ENCODE measurements at regions not wholly inside any gene's neighbourhood (a gene's known extent, or its start where the extent isn't known, plus 50 kb on each side); places are given as distances from the start of the nearest gene placed in this dataset.
A peak's percentile ranks its signal among the peaks of the same experiment; 100 is the strongest.
"Not testable (repeated sequence)": the region's sequence is repeated elsewhere in the genome, so short reads cannot be mapped to it uniquely, and the experiment has no call there.

- DNase-seq (ENCODE audit: low read depth, low spot score): no peak
Observed at GRCh38 chr2:234406085-234406484, 90.8 kb downstream of the ARL4C start.

DNA sequence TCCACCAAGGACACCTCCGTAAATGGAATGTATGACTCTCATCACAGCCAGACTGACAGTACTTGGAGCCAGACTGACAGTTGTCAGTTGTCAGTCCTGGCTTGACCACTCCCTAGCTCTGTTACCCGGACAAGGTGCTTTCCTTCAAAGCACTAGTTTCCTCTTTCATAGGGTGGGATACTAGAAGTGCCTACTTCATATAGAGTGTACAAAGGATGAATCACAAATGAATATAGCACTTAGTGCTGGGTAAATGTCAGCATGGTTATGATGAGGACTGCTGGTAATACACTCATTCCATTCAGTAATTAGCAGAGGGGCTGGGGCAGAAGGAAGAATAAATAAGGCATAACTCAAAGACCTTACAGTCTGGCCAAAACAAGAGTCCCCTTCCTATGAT is 91.4 kb downstream of the ARL4C start:
- no peak for DNase-seq (ENCODE audit: low read depth, low spot score)

DNA sequence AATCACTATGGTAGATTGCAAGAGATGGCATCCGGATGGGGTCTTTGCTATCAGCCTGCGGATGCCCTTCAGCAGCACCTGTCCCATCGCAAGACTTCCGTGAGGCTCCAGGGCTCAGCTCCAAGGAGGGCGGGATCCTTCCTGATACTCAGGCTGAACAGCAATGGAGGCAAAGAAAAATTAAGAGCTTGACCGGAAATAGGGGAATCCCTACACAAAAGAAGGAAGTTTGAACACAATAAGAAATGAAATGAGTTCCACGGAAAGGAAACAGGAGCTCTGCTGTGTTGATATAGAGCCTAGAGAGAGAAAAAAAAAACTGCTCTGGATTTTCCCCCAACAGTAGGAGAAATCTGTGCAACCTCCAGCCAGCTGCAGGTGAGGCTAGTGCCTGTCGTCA is 91.9 kb downstream of the ARL4C start:
- no peak for DNase-seq (ENCODE audit: low read depth, low spot score)

DNA sequence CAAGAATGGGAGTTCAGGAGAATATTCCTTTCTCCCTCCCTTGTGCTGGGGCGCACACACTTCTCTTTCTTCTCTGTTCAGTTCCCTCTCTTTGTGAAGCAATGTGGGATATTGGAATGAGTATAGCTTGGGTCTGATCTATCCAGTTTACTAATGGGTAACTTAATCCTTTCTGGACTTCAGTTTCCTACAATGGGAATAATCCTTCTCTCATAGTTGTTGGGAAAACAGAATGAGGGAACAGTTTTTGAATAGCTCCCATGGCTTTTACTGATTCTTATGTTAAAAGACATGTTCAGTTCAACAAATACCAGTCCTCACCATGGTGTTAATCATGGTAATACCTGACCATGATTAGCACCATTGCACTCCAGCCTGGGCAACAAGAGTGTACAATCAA is 93.1 kb downstream of the ARL4C start:
- DNase-seq (ENCODE audit: low read depth, low spot score): no peak

DNA sequence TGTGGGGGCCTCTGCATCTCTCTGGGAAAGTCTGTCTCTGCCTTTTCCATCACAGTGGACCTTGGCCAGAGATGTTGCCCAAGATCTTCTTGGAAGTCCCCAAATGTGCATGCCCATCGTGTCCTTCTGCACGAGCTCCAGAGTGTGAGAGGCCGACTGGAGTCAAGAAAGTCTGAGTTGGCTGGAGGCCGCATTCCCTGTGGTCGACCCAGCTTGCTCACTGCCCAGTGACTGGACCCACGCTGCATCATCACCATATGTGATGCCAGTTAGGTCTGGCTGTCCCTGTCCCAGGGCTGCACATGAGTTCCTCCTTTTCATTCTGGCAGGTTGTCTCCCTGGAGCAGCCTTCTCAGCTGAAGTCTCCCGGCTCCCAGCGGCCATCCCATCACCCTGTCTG is 93.8 kb downstream of the ARL4C start:
- DNase-seq (ENCODE audit: low read depth, low spot score): peak; percentile 54

DNA sequence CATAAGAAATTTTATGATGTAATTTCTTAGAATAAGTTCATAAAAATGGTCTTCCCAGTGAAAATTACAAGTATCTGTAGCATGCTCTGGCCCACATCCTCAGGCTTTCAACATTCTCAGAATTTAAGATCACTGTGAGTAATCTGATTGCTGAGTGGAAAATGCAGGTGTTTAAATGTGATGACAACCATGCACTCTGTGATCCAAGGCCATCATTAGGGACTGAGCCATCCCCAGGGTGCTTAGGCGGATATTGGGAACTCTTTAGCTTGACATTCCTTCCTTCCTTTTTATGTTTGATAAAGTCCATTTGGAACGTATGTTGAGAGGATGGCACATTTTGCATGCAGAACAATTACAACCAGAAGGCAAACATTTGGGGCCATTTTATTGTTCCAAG is 95.5 kb downstream of the ARL4C start:
- DNase-seq (ENCODE audit: low read depth, low spot score): no peak

DNA sequence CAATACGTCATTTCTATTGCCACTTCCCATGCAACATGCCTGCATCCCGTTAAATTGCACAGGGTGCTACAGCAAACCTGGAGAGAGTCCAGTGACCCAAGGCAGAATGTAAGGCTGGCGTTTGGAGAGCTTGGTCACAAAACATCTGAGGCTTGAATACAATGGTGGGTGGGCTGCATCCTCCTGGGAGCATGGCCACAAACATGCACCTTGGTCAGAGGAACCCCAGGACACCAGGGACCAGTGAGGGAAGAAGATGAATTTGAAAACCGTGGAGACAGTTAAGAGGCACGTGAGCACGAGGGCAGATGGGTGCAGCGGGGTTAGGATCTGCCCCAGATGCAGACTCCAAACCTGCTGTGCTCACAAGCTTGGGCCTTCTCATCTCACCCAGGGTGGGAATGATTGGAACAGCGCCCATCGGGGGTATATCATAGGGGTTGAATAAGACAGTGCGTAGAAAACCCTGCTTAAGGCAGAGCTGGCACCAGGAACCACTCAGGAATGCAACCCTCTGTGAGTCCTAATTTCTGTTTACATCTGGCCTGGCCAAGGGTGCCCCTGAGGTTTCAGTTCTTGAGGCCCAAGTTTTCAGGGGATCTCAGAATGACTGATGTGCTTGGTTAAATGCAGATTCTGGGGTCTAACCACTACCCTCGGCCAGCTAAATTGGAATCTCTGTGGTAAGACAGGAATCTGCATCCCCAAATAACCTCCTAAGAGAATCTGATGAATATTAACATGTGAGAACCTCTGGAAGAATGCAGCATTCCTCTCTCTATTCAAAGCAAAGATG is 97.2 kb downstream of the ARL4C start:
- peak; percentile 93 for DNase-seq (ENCODE audit: low read depth, low spot score)

DNA sequence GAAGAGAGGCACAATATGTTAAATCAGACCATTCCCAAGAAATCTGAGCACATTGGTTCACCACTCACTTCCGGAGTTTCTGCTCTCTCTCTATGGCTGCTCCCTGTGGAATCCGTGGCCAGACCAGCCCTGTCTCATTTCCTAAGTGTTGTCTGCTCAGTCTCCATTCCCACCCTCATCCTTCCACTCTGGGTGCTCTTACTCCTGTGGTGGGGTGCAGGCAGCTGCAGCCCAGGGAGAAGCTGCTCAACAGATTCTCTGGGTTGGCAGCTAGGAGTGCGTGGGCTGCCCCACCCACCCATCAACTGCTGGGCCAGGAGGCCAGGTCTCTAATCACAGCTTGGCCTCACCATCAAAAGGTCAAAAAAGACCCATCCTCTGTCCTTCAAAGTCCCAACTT is 98.3 kb downstream of the ARL4C start:
- no peak for DNase-seq (ENCODE audit: low read depth, low spot score)

- DNase-seq (ENCODE audit: low read depth, low spot score): no peak
Observed at GRCh38 chr2:234395891-234396420, 100.9 kb downstream of the ARL4C start.

DNA sequence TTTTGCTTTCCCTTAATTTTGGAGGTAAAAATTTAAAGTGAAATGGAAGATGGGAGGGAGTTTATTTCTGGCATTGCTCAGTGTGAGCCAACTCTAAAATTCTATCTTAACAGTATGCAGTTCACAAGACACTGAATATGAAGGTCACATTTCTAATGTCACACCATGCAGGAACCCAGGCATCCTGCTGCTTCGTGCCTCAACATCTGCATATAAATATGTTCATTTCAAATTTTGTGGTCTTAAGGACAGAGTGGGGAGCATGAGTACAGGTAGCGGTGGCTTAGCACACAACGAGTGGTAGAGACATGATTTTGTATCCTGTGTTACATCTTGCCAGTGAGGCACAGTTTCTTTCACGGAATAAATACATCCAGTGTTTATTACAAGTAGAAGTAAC is 102.4 kb downstream of the ARL4C start:
- no peak for DNase-seq (ENCODE audit: low read depth, low spot score)

DNA sequence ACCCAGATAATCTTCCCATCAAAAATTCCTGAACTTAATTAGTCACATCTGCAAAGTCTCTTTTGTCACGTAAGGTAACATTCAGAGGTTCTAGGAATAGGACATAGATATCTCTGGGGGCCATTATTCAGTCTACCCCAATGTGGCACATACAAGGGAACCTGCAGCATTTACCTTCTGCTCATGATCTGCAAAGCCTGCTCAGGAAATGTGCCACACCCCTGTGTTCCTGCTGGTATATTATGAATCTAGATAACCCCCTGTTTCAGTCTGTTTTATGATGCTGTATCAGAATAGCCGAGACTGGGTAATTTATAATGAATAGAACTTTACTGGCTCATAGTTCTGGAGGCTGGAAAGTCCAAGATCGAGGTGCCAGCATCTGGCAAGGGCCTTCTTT is 103.5 kb downstream of the ARL4C start:
- DNase-seq (ENCODE audit: low read depth, low spot score): no peak

DNA sequence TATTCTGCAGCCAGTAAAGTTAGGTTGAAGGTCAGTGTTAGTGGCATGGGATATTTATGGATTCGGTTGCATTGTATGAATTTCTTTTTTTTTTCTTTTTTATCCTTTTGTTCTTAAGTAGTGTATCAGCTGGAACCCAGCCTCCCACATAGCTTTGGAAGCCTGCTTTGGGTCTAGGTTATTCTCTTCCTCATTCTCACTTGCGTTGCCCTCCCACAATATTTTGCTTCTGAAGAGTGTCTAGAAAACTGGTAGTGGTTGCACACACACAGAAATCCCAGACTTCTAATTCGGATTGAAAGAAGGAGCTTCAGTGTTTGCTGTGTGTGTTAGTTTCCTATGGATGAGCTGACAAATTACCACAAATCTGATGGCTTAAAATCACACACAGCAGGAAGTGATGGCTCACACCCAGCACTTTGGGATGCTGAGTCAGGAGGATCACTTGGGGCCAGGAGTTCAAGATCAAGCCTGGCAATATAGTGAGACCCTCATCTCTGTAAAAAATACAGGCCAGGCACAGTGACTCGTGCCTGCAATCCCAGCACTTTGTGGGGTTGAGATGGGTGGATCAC is 104.8 kb downstream of the ARL4C start:
- no peak for DNase-seq (ENCODE audit: low read depth, low spot score)

DNA sequence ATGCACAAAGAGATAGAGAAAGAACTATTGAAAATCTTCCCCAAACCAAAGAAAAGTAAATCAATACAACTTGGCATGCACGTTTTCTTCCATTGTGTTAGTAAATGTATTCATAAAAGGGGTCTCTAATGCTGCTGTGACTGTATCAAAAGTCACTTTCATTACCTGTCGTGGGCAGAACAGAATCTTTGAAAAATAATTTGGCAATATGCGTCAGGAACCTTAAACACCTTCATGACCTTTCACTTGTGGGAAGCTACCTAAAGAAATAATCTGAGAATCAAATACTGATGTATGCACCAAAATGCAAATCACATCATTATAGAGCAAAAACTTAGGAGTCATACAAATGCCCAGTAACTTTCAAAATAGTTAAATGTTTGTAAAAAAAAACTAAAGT is 105.3 kb downstream of the ARL4C start:
- DNase-seq (ENCODE audit: low read depth, low spot score): no peak

DNA sequence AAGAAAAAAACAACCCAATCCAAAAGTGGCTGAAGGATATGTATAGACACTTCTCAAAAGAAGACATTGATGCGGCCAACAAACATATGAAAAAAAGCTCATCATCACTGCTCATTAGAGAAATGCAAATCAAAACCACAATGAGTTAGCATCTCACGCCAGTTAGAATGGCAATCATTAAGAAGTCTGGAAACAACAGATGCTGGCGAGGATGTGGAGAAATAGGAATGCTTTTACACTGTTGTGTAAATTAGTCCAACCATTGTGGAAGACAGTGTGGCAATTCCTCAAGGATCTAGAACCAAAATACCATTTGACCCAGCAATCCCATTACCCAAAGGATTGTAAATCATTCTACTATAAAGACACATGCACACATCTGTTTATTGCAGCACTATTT is 107.2 kb downstream of the ARL4C start:
- DNase-seq (ENCODE audit: low read depth, low spot score): not testable (repeated sequence)

DNA sequence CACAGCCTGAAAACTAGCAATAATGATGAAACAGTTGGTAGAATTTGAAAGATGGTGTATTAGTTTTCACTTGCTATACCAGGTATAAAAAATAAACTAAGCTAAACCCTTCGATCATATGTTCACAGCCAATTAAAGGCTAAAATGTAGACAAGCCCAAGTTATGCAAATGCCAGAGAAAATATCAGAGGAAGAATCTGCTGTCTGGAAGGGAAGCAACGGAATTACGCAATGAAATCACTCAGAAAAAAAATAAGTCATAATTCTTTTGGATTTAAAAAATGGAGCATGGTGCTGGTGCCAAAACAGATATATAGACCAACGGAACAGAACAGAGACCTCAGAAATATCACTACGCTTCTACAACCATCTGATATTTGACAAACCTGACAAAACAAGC is 108.3 kb downstream of the ARL4C start:
- no peak for DNase-seq (ENCODE audit: low read depth, low spot score)

DNA sequence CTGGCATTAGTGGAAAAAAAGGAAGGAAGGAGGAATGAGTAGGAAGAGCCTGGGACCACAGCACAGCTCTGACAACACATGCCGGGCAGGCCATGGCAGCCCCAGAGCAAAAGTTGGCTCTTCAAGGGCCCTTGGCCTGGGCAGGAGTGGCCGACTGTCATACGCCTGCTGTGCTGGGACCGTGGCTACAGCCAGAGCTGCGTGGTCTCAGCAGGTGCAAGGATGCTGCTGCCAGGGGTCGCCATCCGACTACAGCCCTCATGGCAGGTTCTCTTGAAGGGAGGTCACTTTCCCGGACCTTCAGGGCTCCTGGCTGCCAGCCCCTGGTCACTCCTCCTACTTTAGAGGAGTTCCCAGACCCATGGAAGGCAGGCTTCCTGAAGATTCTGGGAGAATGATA is 109.9 kb downstream of the ARL4C start:
- no peak for DNase-seq (ENCODE audit: low read depth, low spot score)

GRCh38 chr2:234382131-234382530 is 114.8 kb downstream of the ARL4C start:
- DNase-seq (ENCODE audit: low read depth, low spot score): no peak

DNA sequence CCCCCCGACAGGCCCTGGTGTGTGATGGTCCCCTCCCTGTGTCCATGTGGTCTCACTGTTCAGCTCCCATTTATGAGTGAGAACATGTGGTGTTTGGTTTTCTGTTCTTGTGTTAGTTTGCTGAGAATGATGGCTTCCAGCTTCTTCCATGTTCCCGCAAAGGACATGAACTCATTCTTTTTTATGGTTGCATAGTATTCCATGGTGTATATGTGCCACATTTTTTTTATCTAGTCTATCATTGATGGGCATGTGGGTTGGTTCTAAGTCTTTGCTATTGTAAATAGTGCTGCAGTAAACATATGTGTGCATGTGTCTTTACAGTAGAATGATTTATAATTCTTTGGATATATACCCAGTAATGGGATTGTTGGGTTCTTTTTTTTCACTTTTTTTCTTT is 117.9 kb downstream of the ARL4C start:
- DNase-seq (ENCODE audit: low read depth, low spot score): not testable (repeated sequence)

GRCh38 chr2:234378440-234378839 is 118.4 kb downstream of the ARL4C start:
- no peak for DNase-seq (ENCODE audit: low read depth, low spot score)

GRCh38 chr2:234377761-234378391 is 119.0 kb downstream of the ARL4C start:
- DNase-seq (ENCODE audit: low read depth, low spot score): peak; percentile 77

- no peak for DNase-seq (ENCODE audit: low read depth, low spot score)
Observed at GRCh38 chr2:234376229-234376628, 120.7 kb downstream of the ARL4C start.

DNA sequence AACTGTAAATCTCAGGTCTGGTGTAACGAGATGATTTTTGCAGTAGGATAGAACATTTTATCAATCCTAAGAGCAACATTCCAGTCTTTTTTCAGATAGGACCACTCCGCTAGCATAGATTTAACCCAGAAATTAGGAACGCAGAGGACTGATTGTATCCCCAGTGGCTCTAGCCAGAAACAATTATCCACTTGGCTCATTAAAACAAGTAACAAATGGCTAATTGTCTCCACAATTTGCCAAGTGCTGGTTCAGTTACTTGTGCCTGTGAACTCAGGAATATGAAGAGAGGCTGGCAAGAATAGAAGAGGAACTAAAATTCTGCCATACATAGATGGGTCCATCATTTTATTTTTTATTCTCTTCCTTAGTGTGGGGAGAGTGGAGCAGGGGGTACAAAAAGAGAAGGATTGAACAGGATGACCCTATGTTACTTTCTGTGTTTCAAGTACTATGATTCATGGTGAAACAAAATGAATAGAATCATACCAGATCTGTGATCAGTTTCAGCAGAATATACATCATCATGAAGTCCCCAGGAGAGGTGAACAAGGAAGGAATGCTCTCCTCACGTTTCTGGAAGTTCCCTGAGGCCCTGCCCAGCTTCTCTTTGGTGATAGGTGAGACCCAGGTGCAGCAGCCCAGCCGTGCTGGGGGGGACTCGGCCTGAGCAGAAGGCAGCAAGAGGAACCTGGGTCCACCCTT is 121.6 kb downstream of the ARL4C start:
- no peak for DNase-seq (ENCODE audit: low read depth, low spot score)
